ENCODE measurements at regions not wholly inside any gene's neighbourhood (a gene's known extent, or its start where the extent isn't known, plus 50 kb on each side); places are given as distances from the start of the nearest gene placed in this dataset.

GRCh38 chr2:15770606-15771005, 169.7 kb upstream of the MYCN start:
- no peak for TF ChIP-seq CTCF (IDR thresholded peaks at IDR 0.05; ENCODE audit: unreplicated experiment)
- H3K36me3 Mint-ChIP-seq (ENCODE audit: insufficient read depth, unreplicated experiment), result no peaks in the 10 kb centered on the region
- intact Hi-C loops (cut with micrococcal nuclease; ENCODE audit: unreplicated experiment), result no loop called here
- H3K27ac Mint-ChIP-seq (ENCODE audit: unreplicated experiment), result no peak overlapping the region
- CTCF ChIA-PET, result no interaction called here
- H3K9me3 Mint-ChIP-seq (ENCODE audit: low read depth, unreplicated experiment), result no peaks in the 10 kb centered on the region
- H3K27me3 Mint-ChIP-seq (ENCODE audit: unreplicated experiment), result peaks cover 61% of the 10 kb centered on the region
- no TSS peak for BruUV-seq (replicated peaks)
- H3K4me1 Mint-ChIP-seq (ENCODE audit: low read depth, unreplicated experiment), result no peaks in the 10 kb centered on the region
- H3K4me3 Mint-ChIP-seq (ENCODE audit: low read depth, unreplicated experiment), result no peak overlapping the region
- DNase-seq, result no peak

- no peak for TF ChIP-seq CTCF (IDR thresholded peaks at IDR 0.05; ENCODE audit: unreplicated experiment)
- Mint-ChIP-seq H3K9me3 (ENCODE audit: low read depth, unreplicated experiment) (no peaks in the 10 kb centered on the region), H3K27me3 (ENCODE audit: unreplicated experiment) (peaks cover 58% of the 10 kb centered on the region), H3K27ac (ENCODE audit: unreplicated experiment) (no peak overlapping the region), H3K36me3 (ENCODE audit: insufficient read depth, unreplicated experiment) (no peaks in the 10 kb centered on the region), H3K4me3 (ENCODE audit: low read depth, unreplicated experiment) (no peak overlapping the region), H3K4me1 (ENCODE audit: low read depth, unreplicated experiment) (no peaks in the 10 kb centered on the region)
- CTCF ChIA-PET, result no interaction called here
- intact Hi-C loops (cut with micrococcal nuclease; ENCODE audit: unreplicated experiment), result no loop called here
- no TSS peak for BruUV-seq (replicated peaks)
- no peak for DNase-seq
Measured at GRCh38 chr2:15771124-15771523, 169.2 kb upstream of the MYCN start.

DNA sequence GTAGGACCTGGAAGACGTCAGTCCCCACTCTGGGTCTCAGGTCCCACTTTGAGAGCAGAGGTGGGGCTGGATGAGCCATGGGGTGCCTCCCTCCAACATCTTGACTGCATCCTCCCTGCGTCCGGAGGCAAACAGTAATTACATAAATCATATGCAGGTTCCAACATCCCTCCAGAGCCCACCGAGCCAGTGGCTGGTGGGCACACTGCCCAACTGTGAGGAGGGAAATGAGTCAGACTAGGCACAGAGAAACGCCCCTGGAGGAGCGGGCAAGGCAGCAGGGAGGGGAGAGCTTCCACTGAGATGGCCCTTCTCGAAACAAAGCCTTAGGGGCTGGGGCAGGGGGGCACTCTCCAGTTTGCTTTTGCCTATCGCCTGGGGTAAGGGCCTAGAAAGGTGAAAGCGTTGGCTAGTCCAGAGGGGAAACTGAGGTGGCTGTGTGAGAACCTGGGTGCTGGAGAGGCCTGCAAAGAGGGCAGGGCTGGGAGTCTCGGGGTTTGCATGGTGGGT, 168.2 kb upstream of the MYCN start:
- intact Hi-C loops (cut with micrococcal nuclease; ENCODE audit: unreplicated experiment), result no loop called here
- H3K4me3 Mint-ChIP-seq (ENCODE audit: low read depth, unreplicated experiment), result no peak overlapping the region
- no TSS peak for BruUV-seq (replicated peaks)

DNA sequence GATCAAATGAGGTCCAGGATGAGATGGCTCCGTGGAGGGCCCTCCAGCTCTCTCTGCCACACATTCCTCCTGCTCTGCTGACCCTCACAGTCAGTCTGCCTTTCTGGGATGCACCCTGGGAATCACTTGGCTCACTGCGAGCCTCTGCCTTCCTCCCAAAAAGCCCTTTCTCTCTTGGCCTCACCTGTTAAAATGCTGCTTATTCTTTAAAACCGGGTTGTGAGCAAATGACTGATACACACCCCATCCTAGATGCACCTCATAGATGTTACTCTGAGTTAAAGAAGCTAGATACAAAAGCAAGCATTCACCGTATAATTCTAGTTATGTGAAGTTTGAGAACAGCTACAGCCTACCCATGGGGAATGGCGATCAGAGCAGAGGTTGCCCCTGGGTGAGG, 167.7 kb upstream of the MYCN start:
- Mint-ChIP-seq H3K36me3 (ENCODE audit: insufficient read depth, unreplicated experiment) (no peaks in the 10 kb centered on the region), H3K27ac (ENCODE audit: unreplicated experiment) (no peak overlapping the region)
- intact Hi-C loops (cut with micrococcal nuclease; ENCODE audit: unreplicated experiment), result no loop called here

More for the DNA sequence above, 168.2 kb upstream of the MYCN start:
- Mint-ChIP-seq H3K36me3 (ENCODE audit: insufficient read depth, unreplicated experiment) (no peaks in the 10 kb centered on the region), H3K4me1 (ENCODE audit: low read depth, unreplicated experiment) (no peaks in the 10 kb centered on the region), H3K27me3 (ENCODE audit: unreplicated experiment) (peaks cover 60% of the 10 kb centered on the region), H3K27ac (ENCODE audit: unreplicated experiment) (no peak overlapping the region), H3K9me3 (ENCODE audit: low read depth, unreplicated experiment) (no peaks in the 10 kb centered on the region)
- TF ChIP-seq CTCF (IDR thresholded peaks at IDR 0.05; ENCODE audit: unreplicated experiment), result no peak
- CTCF ChIA-PET, result no interaction called here
- DNase-seq, result no peak

More for the DNA sequence above, 167.7 kb upstream of the MYCN start:
- Mint-ChIP-seq H3K9me3 (ENCODE audit: low read depth, unreplicated experiment) (no peaks in the 10 kb centered on the region), H3K27me3 (ENCODE audit: unreplicated experiment) (peaks cover 61% of the 10 kb centered on the region), H3K4me1 (ENCODE audit: low read depth, unreplicated experiment) (no peaks in the 10 kb centered on the region), H3K4me3 (ENCODE audit: low read depth, unreplicated experiment) (no peak overlapping the region)
- CTCF ChIA-PET, result no interaction called here
- no TSS peak for BruUV-seq (replicated peaks)
- no peak for TF ChIP-seq CTCF (IDR thresholded peaks at IDR 0.05; ENCODE audit: unreplicated experiment)
- DNase-seq, result no peak

Measured in Calu3 (cell line).